ENCODE measurements at regions not wholly inside any gene's neighbourhood (a gene's known extent, or its start where the extent isn't known, plus 50 kb on each side); places are given as distances from the start of the nearest gene placed in this dataset.

DNA sequence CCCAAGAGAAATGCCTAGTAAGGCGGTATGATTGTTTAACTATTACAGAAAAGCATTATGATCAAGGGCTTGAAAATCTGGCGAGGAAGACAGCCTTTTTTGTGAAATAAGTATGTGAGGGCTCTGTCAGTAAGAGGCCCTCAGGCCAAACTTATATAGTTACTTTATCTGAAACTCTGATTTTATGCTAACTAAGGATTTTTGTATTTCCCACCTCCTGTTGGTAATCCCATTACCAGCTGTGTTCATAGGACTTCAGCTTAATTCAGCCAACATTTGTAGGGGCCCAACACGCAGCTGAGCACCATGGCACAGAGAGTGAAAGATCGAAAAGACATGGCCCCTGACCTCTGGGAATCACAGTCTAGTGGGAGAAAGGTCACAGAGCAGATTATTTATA lies 318.3 kb upstream of the WWC1 start:
- DNase-seq (no peak), ATAC-seq (no peak)
- Mint-ChIP-seq H3K27ac (no peak overlapping the region), H3K27me3 (ENCODE audit: low read depth in 2 of 2) (no peaks in the 10 kb centered on the region), H3K36me3 (no peaks in the 10 kb centered on the region), H3K9me3 (peaks cover 0 to 3% of the 10 kb centered on the region in 2 donors), H3K4me1 (no peaks in the 10 kb centered on the region), H3K4me3 (no peak overlapping the region)
- Histone ChIP-seq H3K27ac (ENCODE audit: low read length) (no peak overlapping the region), H3K4me3 (ENCODE audit: low read length) (no peak overlapping the region), H3K27me3 (ENCODE audit: control insufficient read depth, insufficient read depth, low read length) (no peaks in the 10 kb centered on the region), H3K36me3 (ENCODE audit: control insufficient read depth, insufficient read depth, low read length) (no peaks in the 10 kb centered on the region), H3K9me3 (ENCODE audit: control insufficient read depth, insufficient read depth, low read length) (peaks cover 4% of the 10 kb centered on the region), H3K4me1 (ENCODE audit: control insufficient read depth, insufficient read depth, low read length) (no peaks in the 10 kb centered on the region)
- intact Hi-C loops (cut with micrococcal nuclease) = no loop called here
- TF ChIP-seq CTCF (IDR thresholded peaks at IDR 0.05) = no peak
- 88% methylated on average over 4 of the region's 4 CpGs for WGBS (ENCODE audit: insufficient coverage)

- ATAC-seq = no peak
- peaks cover 4 to 13% of the 10 kb centered on the region in 2 donors for H3K9me3 Mint-ChIP-seq
- Histone ChIP-seq H3K4me3 (ENCODE audit: low read length) (no peak overlapping the region), H3K4me1 (ENCODE audit: control insufficient read depth, insufficient read depth, low read length) (no peaks in the 10 kb centered on the region), H3K27ac (ENCODE audit: low read length) (no peak overlapping the region), H3K9me3 (ENCODE audit: control insufficient read depth, insufficient read depth, low read length) (no peaks in the 10 kb centered on the region), H3K36me3 (ENCODE audit: control insufficient read depth, insufficient read depth, low read length) (no peaks in the 10 kb centered on the region), H3K27me3 (ENCODE audit: control insufficient read depth, insufficient read depth, low read length) (no peaks in the 10 kb centered on the region)
- no peak for DNase-seq
- H3K27ac Mint-ChIP-seq = no peak overlapping the region
- H3K27me3 Mint-ChIP-seq (ENCODE audit: low read depth in 2 of 2) = peaks cover 0 to 5% of the 10 kb centered on the region in 2 donors
- no peaks in the 10 kb centered on the region for H3K36me3 Mint-ChIP-seq
- no peak overlapping the region for H3K4me3 Mint-ChIP-seq
- no peak for TF ChIP-seq CTCF (IDR thresholded peaks at IDR 0.05)
- WGBS (ENCODE audit: insufficient coverage) = 94% methylated on average over 1 of the region's 1 CpG
- intact Hi-C loops (cut with micrococcal nuclease) = no loop called here
- H3K4me1 Mint-ChIP-seq = no peaks in the 10 kb centered on the region
Measured at GRCh38 chr5:167984951-167985350, 306.5 kb upstream of the WWC1 start.

DNA sequence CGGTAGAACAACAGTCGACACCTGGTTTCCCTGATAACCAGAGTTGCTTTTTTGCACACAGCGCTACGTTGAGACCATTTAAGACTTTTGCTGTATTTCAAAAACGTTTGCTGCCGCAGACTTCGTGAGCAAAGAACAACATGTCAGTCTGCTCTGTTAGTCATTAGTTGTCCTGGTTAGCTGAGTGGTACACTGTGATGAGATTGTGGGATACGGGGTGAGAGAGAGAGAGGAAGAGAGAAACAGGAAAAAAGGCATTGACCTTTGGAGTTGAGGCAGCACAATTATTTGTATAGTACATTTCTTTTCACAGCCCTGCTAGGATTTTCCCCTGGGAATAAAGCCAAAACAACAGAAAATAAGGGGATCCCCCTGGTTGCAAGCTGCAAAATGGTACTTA lies 306.1 kb upstream of the WWC1 start:
- Histone ChIP-seq H3K9me3 (ENCODE audit: control insufficient read depth, insufficient read depth, low read length) (no peaks in the 10 kb centered on the region), H3K4me1 (ENCODE audit: control insufficient read depth, insufficient read depth, low read length) (no peaks in the 10 kb centered on the region), H3K36me3 (ENCODE audit: control insufficient read depth, insufficient read depth, low read length) (no peaks in the 10 kb centered on the region), H3K27me3 (ENCODE audit: control insufficient read depth, insufficient read depth, low read length) (no peaks in the 10 kb centered on the region), H3K4me3 (ENCODE audit: low read length) (no peak overlapping the region), H3K27ac (ENCODE audit: low read length) (no peak overlapping the region)
- Mint-ChIP-seq H3K4me3 (no peak overlapping the region), H3K36me3 (no peaks in the 10 kb centered on the region), H3K9me3 (peaks cover 4 to 11% of the 10 kb centered on the region in 2 donors), H3K4me1 (no peaks in the 10 kb centered on the region), H3K27ac (no peak overlapping the region), H3K27me3 (ENCODE audit: low read depth in 2 of 2) (peaks cover 0 to 5% of the 10 kb centered on the region in 2 donors)
- no peak for ATAC-seq
- intact Hi-C loops (cut with micrococcal nuclease) = no loop called here
- no peak for DNase-seq
- 78% methylated on average over 8 of the region's 8 CpGs for WGBS (ENCODE audit: insufficient coverage)
- no peak for TF ChIP-seq CTCF (IDR thresholded peaks at IDR 0.05)

- H3K27me3 ChIP-seq (ENCODE audit: control insufficient read depth, insufficient read depth, low read length) = no peaks in the 10 kb centered on the region
- WGBS (ENCODE audit: insufficient coverage) = 85% methylated on average over 11 of the region's 12 CpGs
- H3K4me3 ChIP-seq (ENCODE audit: low read length) = no peak overlapping the region
- no peaks in the 10 kb centered on the region for H3K36me3 ChIP-seq (ENCODE audit: control insufficient read depth, insufficient read depth, low read length)
- no peaks in the 10 kb centered on the region for H3K9me3 ChIP-seq (ENCODE audit: control insufficient read depth, insufficient read depth, low read length)
- no peak for ATAC-seq
- Mint-ChIP-seq H3K4me3 (no peak overlapping the region), H3K36me3 (no peaks in the 10 kb centered on the region), H3K4me1 (no peaks in the 10 kb centered on the region), H3K27ac (no peak overlapping the region), H3K27me3 (ENCODE audit: low read depth in 2 of 2) (peaks cover 0 to 5% of the 10 kb centered on the region in 2 donors), H3K9me3 (peaks cover 4 to 6% of the 10 kb centered on the region in 2 donors)
- H3K4me1 ChIP-seq (ENCODE audit: control insufficient read depth, insufficient read depth, low read length) = no peaks in the 10 kb centered on the region
- no peak for DNase-seq
- no peak overlapping the region for H3K27ac ChIP-seq (ENCODE audit: low read length)
- TF ChIP-seq CTCF (IDR thresholded peaks at IDR 0.05) = no peak
- intact Hi-C loops (cut with micrococcal nuclease) = no loop called here
Measured at GRCh38 chr5:167987490-167988280, 303.8 kb upstream of the WWC1 start.

Data from natural killer cell (primary cell).